Ishikawa (cell line): ENCODE measurements at regions not wholly inside any gene's neighbourhood (a gene's known extent, or its start where the extent isn't known, plus 50 kb on each side); places are given as distances from the start of the nearest gene placed in this dataset.

ENCODE experiments used
- RAD21 ChIP-seq: IDR thresholded peaks from 2 replicates; pipeline ENCODE4 v1.6.1; 2012; ENCODE audit warnings: low read depth
- REST ChIP-seq: IDR thresholded peaks from 2 replicates; pipeline ENCODE4 v1.6.1; 2012; ENCODE audit warnings: low read depth, mild to moderate bottlenecking
- ZBTB7A ChIP-seq: IDR thresholded peaks from 2 replicates; pipeline ENCODE4 v1.6.1; 2012; ENCODE audit warnings: low read depth

DNA sequence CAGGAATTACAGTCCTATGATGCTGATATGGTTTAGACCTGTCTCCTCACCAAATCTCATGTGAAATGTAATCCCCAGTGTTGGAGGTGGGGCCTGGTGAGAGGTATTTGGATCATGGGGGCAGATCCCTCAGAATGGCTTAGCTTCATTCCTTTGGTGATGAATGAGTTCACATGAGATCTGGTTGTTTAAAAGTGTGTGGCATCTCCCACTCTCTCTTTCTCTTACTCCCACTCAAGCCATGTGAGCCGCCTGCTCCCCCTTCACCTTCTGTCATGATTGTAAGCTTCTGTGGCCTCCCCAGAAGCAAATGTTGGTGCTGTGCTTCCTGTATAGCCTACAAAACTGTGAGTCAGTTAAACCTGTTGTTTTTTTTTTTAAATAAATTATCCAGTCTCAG, 89.4 kb upstream of the ARHGAP5 start:
- TF ChIP-seq ZBTB7A = no peak
- no peak for TF ChIP-seq REST
- TF ChIP-seq RAD21 = no peak
